GM13977 (cell line): ENCODE measurements at regions not wholly inside any gene's neighbourhood (a gene's known extent, or its start where the extent isn't known, plus 50 kb on each side); places are given as distances from the start of the nearest gene placed in this dataset.

Experiments
- DNase-seq: peaks from one replicate; pipeline ENCODE4 v3.0.0; 2012; ENCODE audit warnings: low spot score
- in situ Hi-C: fragments of 300-500 bp; cut with MboI; formaldehyde crosslinking; loops from one replicate; pipeline ENCODE4 v1.12.0; 2022; ENCODE audit warnings: low sequenced_read_pairs, low pct_unique_long_range_greater_than_20kb, mixed read lengths, inconsistent platforms; ENCODE audit not compliant: unreplicated experiment
- TF ChIP-seq, protein P1 (sequence below): IDR thresholded peaks from 2 replicates; pipeline ENCODE4 v1.5.1; 2012; ENCODE audit warnings: mild to moderate bottlenecking, control low read depth; ENCODE audit not compliant: insufficient read depth; ENCODE audit errors: extremely low read depth, missing control alignments

GRCh38 chr5:114184006-114184405 is 177.9 kb upstream of the KCNN2 start:
- in situ Hi-C loops = no loop called here
- TF ChIP-seq, protein P1, sequence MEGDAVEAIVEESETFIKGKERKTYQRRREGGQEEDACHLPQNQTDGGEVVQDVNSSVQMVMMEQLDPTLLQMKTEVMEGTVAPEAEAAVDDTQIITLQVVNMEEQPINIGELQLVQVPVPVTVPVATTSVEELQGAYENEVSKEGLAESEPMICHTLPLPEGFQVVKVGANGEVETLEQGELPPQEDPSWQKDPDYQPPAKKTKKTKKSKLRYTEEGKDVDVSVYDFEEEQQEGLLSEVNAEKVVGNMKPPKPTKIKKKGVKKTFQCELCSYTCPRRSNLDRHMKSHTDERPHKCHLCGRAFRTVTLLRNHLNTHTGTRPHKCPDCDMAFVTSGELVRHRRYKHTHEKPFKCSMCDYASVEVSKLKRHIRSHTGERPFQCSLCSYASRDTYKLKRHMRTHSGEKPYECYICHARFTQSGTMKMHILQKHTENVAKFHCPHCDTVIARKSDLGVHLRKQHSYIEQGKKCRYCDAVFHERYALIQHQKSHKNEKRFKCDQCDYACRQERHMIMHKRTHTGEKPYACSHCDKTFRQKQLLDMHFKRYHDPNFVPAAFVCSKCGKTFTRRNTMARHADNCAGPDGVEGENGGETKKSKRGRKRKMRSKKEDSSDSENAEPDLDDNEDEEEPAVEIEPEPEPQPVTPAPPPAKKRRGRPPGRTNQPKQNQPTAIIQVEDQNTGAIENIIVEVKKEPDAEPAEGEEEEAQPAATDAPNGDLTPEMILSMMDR = no peak
- DNase-seq = no peak

DNA sequence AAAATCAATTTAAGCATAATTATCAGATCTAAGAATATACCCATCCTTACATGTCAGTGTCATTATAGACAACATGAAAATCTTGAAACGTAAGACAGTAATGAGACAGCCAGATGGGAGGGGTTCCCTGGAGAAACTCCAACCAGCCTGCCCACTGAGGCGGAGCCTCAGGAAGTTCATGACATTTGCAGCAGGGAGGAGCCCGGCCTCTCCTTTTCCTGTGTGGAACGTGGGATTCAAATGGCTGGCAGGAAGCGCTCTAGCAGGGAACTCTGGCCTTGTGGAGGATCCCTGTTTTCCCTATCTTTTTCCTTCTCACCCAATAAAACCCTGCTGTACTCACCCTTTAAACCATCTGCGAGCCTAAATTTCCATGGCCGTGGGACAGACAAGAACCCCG is 176.6 kb upstream of the KCNN2 start:
- in situ Hi-C loops = no loop called here
- TF ChIP-seq, protein P1 = no peak
- DNase-seq = no peak

- TF ChIP-seq, protein P1 = no peak
- no peak for DNase-seq
- in situ Hi-C loops = no loop called here
Measured at GRCh38 chr5:114191441-114191840, 170.4 kb upstream of the KCNN2 start.

- in situ Hi-C loops = no loop called here
- DNase-seq = no peak
- TF ChIP-seq, protein P1 = no peak
Measured at GRCh38 chr5:114192108-114192507, 169.8 kb upstream of the KCNN2 start.

GRCh38 chr5:114201332-114201731 is 160.5 kb upstream of the KCNN2 start:
- in situ Hi-C loops = no loop called here
- TF ChIP-seq, protein P1 = no peak
- no peak for DNase-seq

GRCh38 chr5:114204923-114205322 is 156.9 kb upstream of the KCNN2 start:
- TF ChIP-seq, protein P1 = no peak
- DNase-seq = no peak
- in situ Hi-C loops = no loop called here

- TF ChIP-seq, protein P1 = no peak
- no peak for DNase-seq
- in situ Hi-C loops = no loop called here
Measured at GRCh38 chr5:114206640-114207039, 155.2 kb upstream of the KCNN2 start.
